ENCODE measurements at regions not wholly inside any gene's neighbourhood (a gene's known extent, or its start where the extent isn't known, plus 50 kb on each side); places are given as distances from the start of the nearest gene placed in this dataset.

DNA sequence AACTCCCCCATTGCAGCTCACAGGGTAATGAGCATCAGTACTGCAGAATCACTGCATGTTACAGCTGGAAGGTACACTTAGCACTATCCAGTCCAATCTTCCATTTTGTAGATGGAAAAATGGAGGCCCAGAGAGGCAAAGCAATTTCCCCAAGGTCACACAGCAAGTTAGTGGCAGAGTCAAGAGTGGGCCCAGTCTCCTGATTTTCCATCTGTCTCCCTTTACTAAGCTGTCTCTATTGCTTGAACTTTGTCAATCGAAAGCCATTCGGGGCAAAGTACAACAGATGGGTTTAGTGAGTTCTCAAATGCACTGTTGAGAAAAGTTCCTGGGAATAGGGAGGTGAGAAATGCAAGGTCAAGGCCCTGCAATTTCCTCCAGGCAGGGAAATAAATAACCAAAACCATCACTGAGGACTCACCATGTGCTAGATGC, 50.4 kb upstream of the IFFO2 start:
- H3K4me3 Mint-ChIP-seq, result no peak overlapping the region

More for the DNA sequence above, 50.4 kb upstream of the IFFO2 start:
- peaks cover 45 to 51% of the 10 kb centered on the region in 2 donors for H3K27me3 Mint-ChIP-seq
- H3K27ac Mint-ChIP-seq, result no peak overlapping the region
- no peak for DNase-seq
- peaks cover 5 to 12% of the 10 kb centered on the region in 2 donors for H3K9me3 Mint-ChIP-seq
- no peak for ATAC-seq (replicated peaks)
- peaks cover 13 to 21% of the 10 kb centered on the region in 2 donors for H3K4me1 Mint-ChIP-seq
- H3K36me3 Mint-ChIP-seq, result no peaks in the 10 kb centered on the region

Data from stimulated activated naive B cell treated with anti-CD40 and anti-IgM and Interleukin-4, amounts not matched to agents 10 μg/mL and 1 μg/mL and 100 μg/mL, for 72 hours (primary cell).